IgD-negative memory B cell (primary cell): ENCODE measurements at regions not wholly inside any gene's neighbourhood (a gene's known extent, or its start where the extent isn't known, plus 50 kb on each side); places are given as distances from the start of the nearest gene placed in this dataset.
"Not testable (repeated sequence)": the region's sequence is repeated elsewhere in the genome, so short reads cannot be mapped to it uniquely, and the experiment has no call there.

Experiments used
- H3K27ac Mint-ChIP-seq, 3 donors: one replicate each; pipeline ENCODE4 v1.8.0; 2020 to 2022; ENCODE audit warnings: mild to moderate bottlenecking in 3 of 3, mixed read lengths in 3 of 3, moderate library complexity in 1 of 3
- H3K27me3 Mint-ChIP-seq: one replicate; pipeline ENCODE4 v1.8.0; 2021; ENCODE audit warnings: mixed read lengths
- H3K36me3 Mint-ChIP-seq: one replicate; pipeline ENCODE4 v1.8.0; 2020; ENCODE audit warnings: mild to moderate bottlenecking, mixed read lengths
- H3K4me1 Mint-ChIP-seq, 3 donors: one replicate each; pipeline ENCODE4 v1.8.0; 2020 to 2022; ENCODE audit warnings: mixed read lengths in 3 of 3, mild to moderate bottlenecking in 1 of 3
- H3K4me3 Mint-ChIP-seq, 4 donors: one replicate each; pipeline ENCODE4 v1.8.0; 2020 to 2022; ENCODE audit warnings: mild to moderate bottlenecking in 4 of 4, mixed read lengths in 4 of 4, moderate library complexity in 3 of 4
- H3K9me3 Mint-ChIP-seq, 3 donors: one replicate each; pipeline ENCODE4 v1.8.0; 2020 to 2021; ENCODE audit warnings: mixed read lengths in 3 of 3, mild to moderate bottlenecking in 1 of 3

DNA sequence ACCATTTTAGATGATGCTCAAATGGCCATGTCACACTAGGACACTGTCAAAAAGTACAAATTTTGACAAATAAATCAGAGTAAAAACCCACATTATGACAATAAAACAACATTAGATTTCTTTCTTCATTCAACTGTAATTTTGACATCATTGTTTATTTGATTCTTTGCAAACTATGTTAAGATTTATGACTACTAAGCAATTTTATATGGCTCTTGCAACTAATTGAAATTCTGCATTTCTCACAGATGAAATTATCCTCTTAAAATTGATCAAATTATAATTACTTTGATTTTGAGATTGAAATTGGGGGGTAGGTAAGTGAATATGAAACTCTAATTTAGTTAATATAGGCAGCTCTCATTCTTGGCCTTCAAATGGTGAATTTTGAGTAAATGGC lies 59.8 kb downstream of the ATOH1 start:
- Mint-ChIP-seq H3K27ac (no peak overlapping the region), H3K4me1 (no peaks in the 10 kb centered on the region), H3K36me3 (no peaks in the 10 kb centered on the region), H3K27me3 (no peaks in the 10 kb centered on the region), H3K9me3 (no peaks in the 10 kb centered on the region), H3K4me3 (no peak overlapping the region)

DNA sequence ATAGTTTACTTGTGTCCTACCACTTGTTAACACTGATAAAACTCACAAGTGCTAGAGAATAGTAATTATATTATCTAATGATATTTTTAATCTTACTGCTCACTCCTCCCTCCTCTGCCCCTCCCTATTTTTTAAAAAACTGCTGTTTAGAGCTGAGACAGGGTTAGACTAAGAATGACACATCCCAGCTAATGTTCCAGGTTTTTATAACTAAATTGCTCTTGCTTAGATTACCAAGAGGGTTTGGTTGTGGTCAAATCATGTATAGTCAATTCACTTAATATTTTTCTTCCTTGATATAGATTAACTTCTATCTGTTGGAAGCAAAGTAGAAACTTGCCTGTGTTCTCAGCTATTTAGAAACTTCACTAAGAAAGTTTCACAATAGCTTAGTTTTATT lies 60.2 kb downstream of the ATOH1 start:
- H3K4me3 Mint-ChIP-seq = no peak overlapping the region
- no peaks in the 10 kb centered on the region for H3K9me3 Mint-ChIP-seq
- H3K4me1 Mint-ChIP-seq = no peaks in the 10 kb centered on the region

GRCh38 chr4:93891244-93891643 lies 62.7 kb downstream of the ATOH1 start:
- Mint-ChIP-seq H3K9me3 (peaks cover 0 to 2% (median 0%) of the 10 kb centered on the region in 3 donors), H3K36me3 (no peaks in the 10 kb centered on the region), H3K4me1 (no peaks in the 10 kb centered on the region)

More for the DNA sequence above, 60.2 kb downstream of the ATOH1 start:
- Mint-ChIP-seq H3K36me3 (no peaks in the 10 kb centered on the region), H3K27me3 (no peaks in the 10 kb centered on the region), H3K27ac (no peak overlapping the region)

DNA sequence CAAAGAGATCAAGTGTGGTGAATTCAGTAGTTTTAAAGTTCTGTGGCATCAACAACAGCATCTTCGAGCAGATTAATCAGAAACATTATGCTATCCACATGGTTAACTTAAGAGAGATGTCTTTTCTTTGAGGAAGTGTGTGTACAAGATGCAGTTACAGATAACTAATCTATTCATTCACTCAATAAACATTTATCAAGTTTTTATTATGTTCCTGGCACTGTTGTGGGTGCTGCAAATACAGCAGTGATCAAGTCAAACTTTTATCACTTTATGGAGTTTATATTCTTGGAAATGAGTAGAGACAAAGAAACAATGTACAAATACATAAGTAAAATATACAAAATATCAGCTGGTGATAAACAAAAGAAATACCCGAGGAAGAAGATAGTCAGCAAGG lies 66.4 kb downstream of the ATOH1 start:
- H3K4me1 Mint-ChIP-seq = no peaks in the 10 kb centered on the region
- no peak overlapping the region for H3K27ac Mint-ChIP-seq
- no peak overlapping the region for H3K4me3 Mint-ChIP-seq
- peaks cover 0 to 2% (median 0%) of the 10 kb centered on the region in 3 donors for H3K9me3 Mint-ChIP-seq
- no peaks in the 10 kb centered on the region for H3K27me3 Mint-ChIP-seq
- H3K36me3 Mint-ChIP-seq = no peaks in the 10 kb centered on the region

More at GRCh38 chr4:93891244-93891643, 62.7 kb downstream of the ATOH1 start:
- Mint-ChIP-seq H3K4me3 (no peak overlapping the region), H3K27ac (no peak overlapping the region), H3K27me3 (no peaks in the 10 kb centered on the region)

DNA sequence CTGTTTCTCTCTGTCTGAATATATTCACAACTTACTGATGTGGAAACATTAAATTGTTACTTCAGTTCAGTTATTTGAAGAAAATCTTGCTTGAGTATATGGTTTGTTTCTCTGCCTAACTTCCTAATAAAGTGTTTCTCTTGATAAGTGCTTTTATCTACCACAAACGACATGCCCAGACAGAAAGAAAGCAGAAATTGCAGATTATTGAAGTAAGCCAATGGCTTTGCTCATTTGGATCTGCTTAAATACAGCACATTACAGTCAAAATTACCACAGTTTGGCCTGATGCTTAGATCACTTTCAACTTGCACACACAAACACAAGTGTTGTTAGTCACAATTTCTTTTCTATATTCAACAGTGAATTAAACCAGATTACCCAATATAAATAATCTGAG lies 68.0 kb downstream of the ATOH1 start:
- Mint-ChIP-seq H3K4me3 (no peak overlapping the region), H3K9me3 (peaks cover 0 to 2% (median 0%) of the 10 kb centered on the region in 3 donors), H3K4me1 (no peaks in the 10 kb centered on the region), H3K27me3 (no peaks in the 10 kb centered on the region), H3K36me3 (no peaks in the 10 kb centered on the region), H3K27ac (no peak overlapping the region)

DNA sequence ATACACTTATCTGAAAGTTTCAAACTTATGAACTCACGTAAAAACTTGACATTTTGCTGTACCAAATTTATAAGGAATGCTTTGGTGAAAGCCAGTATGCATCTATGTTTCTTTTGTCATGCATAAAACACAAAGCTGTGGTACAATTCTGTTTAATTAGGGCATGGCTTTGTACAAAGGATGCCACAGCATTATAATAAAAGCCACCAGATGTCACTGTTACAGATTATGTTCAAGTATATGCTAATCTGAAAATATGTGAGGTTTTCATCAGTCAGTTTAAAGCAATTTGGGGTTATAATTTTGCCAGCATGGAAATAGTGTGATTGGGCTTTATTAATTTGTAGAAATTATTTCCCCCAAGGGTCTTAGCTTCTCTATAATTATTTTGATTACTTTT lies 69.0 kb downstream of the ATOH1 start:
- Mint-ChIP-seq H3K9me3 (peaks cover 0 to 2% (median 0%) of the 10 kb centered on the region in 3 donors), H3K4me3 (no peak overlapping the region), H3K36me3 (no peaks in the 10 kb centered on the region), H3K27ac (no peak overlapping the region), H3K4me1 (no peaks in the 10 kb centered on the region), H3K27me3 (no peaks in the 10 kb centered on the region)

GRCh38 chr4:93908778-93909177 lies 80.2 kb downstream of the ATOH1 start:
- Mint-ChIP-seq H3K4me1 (no peaks in the 10 kb centered on the region), H3K36me3 (no peaks in the 10 kb centered on the region), H3K27ac (no peak overlapping the region), H3K9me3 (peaks cover 0 to 6% (median 2%) of the 10 kb centered on the region in 3 donors), H3K27me3 (no peaks in the 10 kb centered on the region), H3K4me3 (no peak overlapping the region)

- H3K9me3 Mint-ChIP-seq = peaks cover 0 to 6% (median 2%) of the 10 kb centered on the region in 3 donors
- no peak overlapping the region for H3K27ac Mint-ChIP-seq
- no peak overlapping the region for H3K4me3 Mint-ChIP-seq
- no peaks in the 10 kb centered on the region for H3K4me1 Mint-ChIP-seq
- no peaks in the 10 kb centered on the region for H3K36me3 Mint-ChIP-seq
- no peaks in the 10 kb centered on the region for H3K27me3 Mint-ChIP-seq
Measured at GRCh38 chr4:93911671-93912070, 83.1 kb downstream of the ATOH1 start.

GRCh38 chr4:93912146-93912545 lies 83.6 kb downstream of the ATOH1 start:
- Mint-ChIP-seq H3K27me3 (no peaks in the 10 kb centered on the region), H3K9me3 (peaks cover 0 to 6% (median 2%) of the 10 kb centered on the region in 3 donors), H3K4me1 (no peaks in the 10 kb centered on the region), H3K36me3 (no peaks in the 10 kb centered on the region), H3K4me3 (no peak overlapping the region), H3K27ac (no peak overlapping the region)

GRCh38 chr4:93918856-93919255 lies 90.3 kb downstream of the ATOH1 start:
- no peak overlapping the region for H3K27ac Mint-ChIP-seq
- H3K36me3 Mint-ChIP-seq = no peaks in the 10 kb centered on the region
- H3K4me1 Mint-ChIP-seq = no peaks in the 10 kb centered on the region
- H3K4me3 Mint-ChIP-seq = no peak overlapping the region
- H3K27me3 Mint-ChIP-seq = no peaks in the 10 kb centered on the region
- peaks cover 0 to 3% (median 0%) of the 10 kb centered on the region in 3 donors for H3K9me3 Mint-ChIP-seq

DNA sequence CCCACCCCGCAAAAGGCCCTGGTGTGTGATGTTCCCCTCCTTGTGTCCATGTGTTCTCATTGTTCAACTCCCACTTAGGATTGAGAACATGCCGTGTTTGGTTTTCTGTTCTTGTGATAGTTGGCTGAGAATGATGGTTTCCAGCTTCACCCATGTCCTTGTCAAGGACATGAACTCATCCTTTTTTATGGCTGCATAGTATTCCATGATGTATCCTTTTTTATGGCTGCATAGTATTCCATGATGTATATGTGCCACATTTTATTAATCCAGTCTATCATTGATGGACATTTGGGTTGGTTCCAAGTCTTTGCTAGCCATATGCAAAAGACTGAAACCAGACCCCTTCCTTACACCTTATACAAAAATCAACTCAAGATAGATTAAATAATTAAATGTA lies 95.0 kb downstream of the ATOH1 start:
- H3K36me3 Mint-ChIP-seq, H3K4me1 Mint-ChIP-seq, H3K27me3 Mint-ChIP-seq, H3K27ac Mint-ChIP-seq, H3K4me3 Mint-ChIP-seq: not testable (repeated sequence)
- H3K9me3 Mint-ChIP-seq = peaks cover 0 to 14% (median 5%) of the 10 kb centered on the region in 3 donors

DNA sequence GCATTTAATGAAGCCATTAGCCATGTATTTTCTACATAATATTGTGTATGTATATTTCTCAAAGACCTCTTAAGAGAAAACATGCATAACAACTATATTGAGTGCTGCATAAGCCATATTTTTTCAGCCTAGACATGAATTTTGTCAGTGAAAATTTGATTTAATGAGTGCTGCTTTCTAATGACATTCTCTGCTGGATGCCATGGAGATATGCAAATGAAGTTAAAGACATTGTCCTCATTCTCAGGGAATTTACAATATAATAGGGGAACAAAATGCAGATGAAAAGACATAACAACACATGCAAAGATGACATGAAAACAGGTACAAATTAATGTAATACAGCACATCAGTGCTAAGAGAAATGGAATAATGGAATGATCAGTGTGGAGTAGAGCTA lies 118.7 kb downstream of the ATOH1 start:
- no peak overlapping the region for H3K27ac Mint-ChIP-seq
- H3K9me3 Mint-ChIP-seq = peaks cover 0 to 7% (median 6%) of the 10 kb centered on the region in 3 donors
- H3K36me3 Mint-ChIP-seq = no peaks in the 10 kb centered on the region
- H3K4me3 Mint-ChIP-seq = no peak overlapping the region
- H3K4me1 Mint-ChIP-seq = no peaks in the 10 kb centered on the region
- no peaks in the 10 kb centered on the region for H3K27me3 Mint-ChIP-seq

DNA sequence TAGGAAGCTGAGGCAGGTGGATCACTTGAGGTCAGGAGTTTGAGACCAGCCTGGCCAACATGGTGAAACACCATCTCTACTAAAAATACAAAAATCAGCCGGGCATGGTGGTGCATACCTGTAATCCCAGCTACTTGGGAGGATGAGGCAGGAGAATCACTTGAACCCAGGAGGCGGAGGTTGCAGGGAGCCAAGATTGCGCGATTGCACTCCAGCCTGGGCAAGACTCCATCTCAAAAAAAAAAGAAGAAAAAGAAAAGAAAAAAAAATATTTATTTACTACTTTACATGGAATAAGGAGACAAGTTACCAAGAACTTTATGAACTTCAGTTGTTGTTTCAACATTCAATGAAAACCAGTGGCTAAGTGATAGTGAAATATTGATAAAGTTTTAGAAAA lies 121.7 kb downstream of the ATOH1 start:
- H3K27me3 Mint-ChIP-seq, H3K27ac Mint-ChIP-seq, H3K36me3 Mint-ChIP-seq, H3K4me1 Mint-ChIP-seq, H3K4me3 Mint-ChIP-seq: not testable (repeated sequence)
- peaks cover 0 to 23% (median 6%) of the 10 kb centered on the region in 3 donors for H3K9me3 Mint-ChIP-seq

DNA sequence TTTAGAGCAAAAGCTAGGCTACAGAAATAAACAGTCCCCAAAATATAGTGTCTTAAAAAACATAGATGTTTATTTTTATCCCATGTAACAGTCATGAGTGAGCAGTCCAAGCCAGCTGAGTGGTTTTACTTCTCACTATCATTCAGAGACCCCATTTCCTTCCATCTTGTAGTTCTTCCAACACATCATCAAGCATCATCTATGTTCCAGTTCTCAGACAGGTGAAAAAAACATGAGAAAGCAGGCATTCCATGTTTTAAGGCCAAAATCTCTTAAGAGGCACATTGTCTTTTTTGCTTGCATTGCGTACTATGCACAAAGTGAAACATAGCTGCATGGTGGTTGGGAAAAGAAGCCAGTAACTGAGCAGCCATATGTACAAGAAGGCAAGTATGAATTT lies 128.6 kb downstream of the ATOH1 start:
- H3K4me1 Mint-ChIP-seq = no peaks in the 10 kb centered on the region
- no peak overlapping the region for H3K4me3 Mint-ChIP-seq
- H3K36me3 Mint-ChIP-seq = no peaks in the 10 kb centered on the region
- H3K9me3 Mint-ChIP-seq = peaks cover 0 to 20% (median 3%) of the 10 kb centered on the region in 3 donors
- H3K27ac Mint-ChIP-seq = no peak overlapping the region
- H3K27me3 Mint-ChIP-seq = no peaks in the 10 kb centered on the region

GRCh38 chr4:93960450-93960849 lies 131.9 kb downstream of the ATOH1 start:
- Mint-ChIP-seq H3K27ac (no peak overlapping the region), H3K36me3 (no peaks in the 10 kb centered on the region), H3K4me3 (no peak overlapping the region), H3K9me3 (peaks cover 0 to 4% (median 3%) of the 10 kb centered on the region in 3 donors), H3K4me1 (no peaks in the 10 kb centered on the region), H3K27me3 (no peaks in the 10 kb centered on the region)

DNA sequence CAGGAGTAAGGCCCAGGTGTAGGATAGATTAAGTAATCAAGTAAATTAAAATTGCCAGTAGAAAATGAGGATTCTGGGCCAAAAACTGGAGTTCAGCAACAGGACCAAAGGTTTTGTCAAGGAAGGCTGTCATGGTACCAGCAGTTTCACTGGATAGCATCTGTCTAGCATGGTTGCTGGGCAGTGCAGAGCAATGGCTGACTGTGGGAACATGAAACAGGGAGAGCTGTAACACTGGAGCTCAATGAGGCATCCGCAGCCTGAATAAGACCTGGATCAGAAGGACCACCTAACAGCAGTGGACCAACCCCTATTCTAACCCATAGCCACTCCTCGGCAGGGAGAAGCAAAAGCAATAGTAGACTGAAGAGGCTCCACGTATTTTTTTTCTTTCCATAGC lies 132.4 kb downstream of the ATOH1 start:
- Mint-ChIP-seq H3K27ac (no peak overlapping the region), H3K4me3 (no peak overlapping the region), H3K4me1 (no peaks in the 10 kb centered on the region), H3K36me3 (no peaks in the 10 kb centered on the region), H3K9me3 (peaks cover 0 to 4% (median 3%) of the 10 kb centered on the region in 3 donors), H3K27me3 (no peaks in the 10 kb centered on the region)

DNA sequence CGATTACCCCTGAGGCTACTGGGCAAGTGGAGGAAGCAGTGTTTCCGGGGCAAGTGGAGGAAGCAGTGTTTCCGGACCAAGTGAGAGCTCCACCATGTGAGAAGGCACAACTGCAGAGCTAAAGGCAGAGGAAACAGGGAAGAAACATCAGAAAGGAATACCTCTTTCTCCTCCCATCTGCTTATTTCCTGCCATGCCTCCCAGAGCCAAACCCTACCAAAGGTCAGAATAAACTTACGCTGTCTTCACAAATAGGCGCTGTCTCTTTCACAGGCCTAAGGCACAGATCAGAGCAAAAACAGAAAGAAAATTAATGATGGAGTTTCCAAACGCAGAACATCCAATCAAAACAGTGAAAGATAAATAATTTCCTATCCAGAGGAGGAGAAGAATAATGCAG lies 153.0 kb downstream of the ATOH1 start:
- H3K27me3 Mint-ChIP-seq = no peaks in the 10 kb centered on the region
- no peak overlapping the region for H3K27ac Mint-ChIP-seq
- no peaks in the 10 kb centered on the region for H3K36me3 Mint-ChIP-seq
- no peak overlapping the region for H3K4me3 Mint-ChIP-seq
- no peaks in the 10 kb centered on the region for H3K4me1 Mint-ChIP-seq
- H3K9me3 Mint-ChIP-seq = peaks cover 2 to 6% (median 3%) of the 10 kb centered on the region in 3 donors
